PC-9 (cell line): ENCODE measurements at regions not wholly inside any gene's neighbourhood (a gene's known extent, or its start where the extent isn't known, plus 50 kb on each side); places are given as distances from the start of the nearest gene placed in this dataset.

Experiments
- BruUV-seq: library from RNA; stranded (reverse); fragments of 400-500 nt; replicated peaks from 2 replicates; lab custom pipeline; 2021; lab: Mats Ljungman, UMichigan
- CTCF ChIA-PET: fragments of 300-600 bp; sonication (Branson Sonifier 250); formaldehyde crosslinking; loops from one replicate; lab custom pipeline; 2022; ENCODE audit warnings: antibody characterized with exemption; lab: Charles Lee
- POLR2A ChIA-PET: fragments of 300-600 bp; sonication (Branson Sonifier 250); formaldehyde crosslinking; loops from one replicate; lab custom pipeline; 2022; ENCODE audit warnings: antibody characterized with exemption; ENCODE audit not compliant: unreplicated experiment; lab: Charles Lee
- DNase-seq, 2 experiments: peaks; one replicate each; pipeline versions ENCODE4 v3.0.0 to v3.0.0-alpha.2; 2015 to 2022; ENCODE audit warnings: mixed read lengths in 1 of 2
- H2AFZ ChIP-seq: fragments of 200-600 bp; sonication (generic); 2 replicates; pipeline ENCODE4 v1.8.1; 2017; ENCODE audit warnings: antibody characterized with exemption
- H3F3A ChIP-seq: fragments of 200-600 bp; sonication (generic); 2 replicates; pipeline ENCODE4 v1.8.1; 2017; ENCODE audit warnings: antibody characterized with exemption, mild to moderate bottlenecking, low read depth; ENCODE audit not compliant: insufficient read depth
- H3K27ac ChIP-seq: fragments of 200-600 bp; sonication (generic); 2 replicates; pipeline ENCODE4 v1.6.1; 2016; ENCODE audit warnings: mixed run types
- H3K27me3 ChIP-seq: fragments of 200-600 bp; sonication (generic); 2 replicates; pipeline ENCODE4 v1.6.1; 2016; ENCODE audit warnings: low read depth, mixed run types; ENCODE audit not compliant: insufficient read depth
- H3K36me3 ChIP-seq: fragments of 200-600 bp; sonication (generic); 2 replicates; pipeline ENCODE4 v1.6.1; 2016; ENCODE audit warnings: low read depth, mixed run types
- H3K4me1 ChIP-seq: fragments of 200-600 bp; sonication (generic); replicated peaks from 2 replicates; pipeline ENCODE4 v1.6.1; 2016; ENCODE audit warnings: mixed run types; ENCODE audit not compliant: insufficient read depth
- H3K4me2 ChIP-seq: fragments of 200-600 bp; sonication (generic); 2 replicates; pipeline ENCODE4 v1.6.1; 2017; ENCODE audit warnings: mixed run types
- H3K4me3 ChIP-seq: fragments of 200-600 bp; sonication (generic); 2 replicates; pipeline ENCODE4 v1.6.1; 2016; ENCODE audit warnings: mixed run types
- H3K79me2 ChIP-seq: fragments of 200-600 bp; sonication (generic); 2 replicates; pipeline ENCODE4 v1.6.1; 2017; ENCODE audit warnings: low read depth, mixed run types
- H3K9me2 ChIP-seq: fragments of 200-600 bp; sonication (generic); 2 replicates; pipeline ENCODE4 v1.8.1; 2017; ENCODE audit warnings: mild to moderate bottlenecking; ENCODE audit not compliant: insufficient read depth
- H3K9me3 ChIP-seq: fragments of 200-600 bp; sonication (generic); 2 replicates; pipeline ENCODE4 v1.8.1; 2016; ENCODE audit warnings: low read depth; ENCODE audit not compliant: insufficient read depth
- H4K20me1 ChIP-seq: fragments of 200-600 bp; sonication (generic); 2 replicates; pipeline ENCODE4 v1.8.1; 2017; ENCODE audit not compliant: insufficient read depth
- CTCF ChIP-seq: fragments of 200-600 bp; sonication (generic); conservative IDR thresholded peaks from 2 replicates; pipeline ENCODE4 v1.6.1; 2017; ENCODE audit warnings: mixed run types, antibody characterized with exemption, mild to moderate bottlenecking, moderate library complexity
- EZH2 ChIP-seq: fragments of 200-600 bp; sonication (generic); IDR thresholded peaks from 2 replicates; pipeline ENCODE4 v1.8.0; 2017; ENCODE audit warnings: antibody characterized with exemption, low read depth
- intact Hi-C: fragments of 100-400 bp; cut with micrococcal nuclease; formaldehyde crosslinking; loops from one replicate; pipeline ENCODE4 v1.10.0; 2022; ENCODE audit not compliant: unreplicated experiment

DNA sequence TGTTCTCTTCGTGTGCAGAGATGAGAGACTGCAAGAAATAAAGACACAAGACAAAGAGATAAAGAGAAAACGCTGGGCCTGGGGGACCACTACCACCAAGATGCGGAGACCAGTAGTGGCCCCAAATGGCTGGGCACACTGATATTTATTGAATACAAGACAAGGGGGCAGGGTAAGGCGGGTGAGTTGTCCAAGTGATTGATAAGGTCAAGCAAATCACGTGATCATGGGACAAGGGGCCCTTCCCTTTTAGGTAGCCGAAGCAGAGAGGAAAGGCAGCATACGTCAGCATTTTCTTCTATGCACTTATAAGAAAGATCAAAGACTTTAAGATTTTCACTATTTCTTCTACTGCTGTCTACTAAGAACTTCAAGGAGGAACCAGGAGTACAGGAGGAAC, 762.1 kb downstream of the TNS3 start:
- BruUV-seq = no TSS peak
- H3K9me3 ChIP-seq = no peaks in the 10 kb centered on the region
- intact Hi-C loops = no loop called here
- DNase-seq = no peak
- POLR2A ChIA-PET = no interaction called here
- CTCF ChIA-PET = no interaction called here
- no peak overlapping the region for H2AFZ ChIP-seq
- no peaks in the 10 kb centered on the region for H3K9me2 ChIP-seq
- no peak overlapping the region for H3K27ac ChIP-seq
- no peaks in the 10 kb centered on the region for H3K79me2 ChIP-seq
- H3K4me2 ChIP-seq = no peak overlapping the region
- no peaks in the 10 kb centered on the region for H4K20me1 ChIP-seq
- no peaks in the 10 kb centered on the region for H3K27me3 ChIP-seq
- H3K4me1 ChIP-seq = no peaks in the 10 kb centered on the region
- TF ChIP-seq EZH2 (no peak), CTCF (no peak)
- H3K36me3 ChIP-seq = no peaks in the 10 kb centered on the region
- no peak overlapping the region for H3K4me3 ChIP-seq
- no peaks in the 10 kb centered on the region for H3F3A ChIP-seq

- no peaks in the 10 kb centered on the region for H4K20me1 ChIP-seq
- no peak for DNase-seq
- ChIA-PET CTCF (no interaction called here), POLR2A (no interaction called here)
- no peaks in the 10 kb centered on the region for H3F3A ChIP-seq
- no peak overlapping the region for H3K4me2 ChIP-seq
- BruUV-seq = no TSS peak
- no peaks in the 10 kb centered on the region for H3K9me3 ChIP-seq
- no peak overlapping the region for H3K27ac ChIP-seq
- H2AFZ ChIP-seq = 0 out of 2 replicates have a peak overlapping the region, but pooled peaks have one; percentile 4
- no peaks in the 10 kb centered on the region for H3K36me3 ChIP-seq
- H3K4me1 ChIP-seq = no peaks in the 10 kb centered on the region
- no peaks in the 10 kb centered on the region for H3K9me2 ChIP-seq
- no peak overlapping the region for H3K4me3 ChIP-seq
- H3K27me3 ChIP-seq = no peaks in the 10 kb centered on the region
- no peaks in the 10 kb centered on the region for H3K79me2 ChIP-seq
- intact Hi-C loops = no loop called here
- TF ChIP-seq EZH2 (no peak), CTCF (no peak)
Measured at GRCh38 chr7:46814516-46815250, 767.2 kb downstream of the TNS3 start.

- intact Hi-C loops = no loop called here
- Histone ChIP-seq H3K9me3 (no peaks in the 10 kb centered on the region), H3K4me1 (no peaks in the 10 kb centered on the region; the same call in 1 of the 2 replicates), H3K9me2 (no peaks in the 10 kb centered on the region), H2AFZ (no peak overlapping the region), H3K4me2 (no peak overlapping the region), H3K36me3 (no peaks in the 10 kb centered on the region), H3K79me2 (no peaks in the 10 kb centered on the region), H3K27me3 (no peaks in the 10 kb centered on the region), H3F3A (no peaks in the 10 kb centered on the region), H4K20me1 (no peaks in the 10 kb centered on the region), H3K27ac (no peak overlapping the region), H3K4me3 (no peak overlapping the region)
- no TSS peak for BruUV-seq
- ChIA-PET CTCF (no interaction called here), POLR2A (no interaction called here)
- TF ChIP-seq CTCF (no peak), EZH2 (no peak)
- no peak for DNase-seq
Measured at GRCh38 chr7:46812101-46812675, 769.7 kb downstream of the TNS3 start.
